WI38 (cell line): ENCODE measurements at regions not wholly inside any gene's neighbourhood (a gene's known extent, or its start where the extent isn't known, plus 50 kb on each side); places are given as distances from the start of the nearest gene placed in this dataset.
"Not testable (repeated sequence)": the region's sequence is repeated elsewhere in the genome, so short reads cannot be mapped to it uniquely, and the experiment has no call there.

ENCODE experiments used
- H3K4me3 ChIP-seq: 2 replicates; pipeline ENCODE4 v1.5.1; 2011; ENCODE audit warnings: low read depth, mild to moderate bottlenecking, control low read depth, low read length
- TF ChIP-seq, protein P1 (sequence below): IDR thresholded peaks from 2 replicates; pipeline ENCODE4 v1.5.1; 2012; ENCODE audit warnings: low read depth, mild to moderate bottlenecking, control low read depth, low read length

DNA sequence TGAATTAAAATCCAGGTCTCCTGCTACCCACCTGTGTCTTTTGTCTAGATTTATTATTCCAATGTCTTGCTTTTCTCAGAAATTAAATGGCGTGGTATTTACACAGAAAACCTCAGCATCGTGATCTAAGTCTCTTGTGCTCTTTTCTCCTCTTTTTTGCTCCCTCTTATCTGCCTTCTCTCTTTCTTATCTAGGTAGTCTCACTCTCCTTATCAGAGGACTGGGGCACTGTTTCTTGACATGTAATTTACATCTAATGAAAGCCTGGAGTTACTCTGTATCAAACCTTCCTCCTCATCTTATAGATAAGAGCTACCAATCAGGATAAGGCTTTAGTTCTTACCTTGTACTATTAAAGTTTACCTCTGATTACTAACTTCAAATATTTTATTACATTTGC, 933.8 kb downstream of the TLE1 start:
- H3K4me3 ChIP-seq: no peak overlapping the region
- TF ChIP-seq, protein P1, sequence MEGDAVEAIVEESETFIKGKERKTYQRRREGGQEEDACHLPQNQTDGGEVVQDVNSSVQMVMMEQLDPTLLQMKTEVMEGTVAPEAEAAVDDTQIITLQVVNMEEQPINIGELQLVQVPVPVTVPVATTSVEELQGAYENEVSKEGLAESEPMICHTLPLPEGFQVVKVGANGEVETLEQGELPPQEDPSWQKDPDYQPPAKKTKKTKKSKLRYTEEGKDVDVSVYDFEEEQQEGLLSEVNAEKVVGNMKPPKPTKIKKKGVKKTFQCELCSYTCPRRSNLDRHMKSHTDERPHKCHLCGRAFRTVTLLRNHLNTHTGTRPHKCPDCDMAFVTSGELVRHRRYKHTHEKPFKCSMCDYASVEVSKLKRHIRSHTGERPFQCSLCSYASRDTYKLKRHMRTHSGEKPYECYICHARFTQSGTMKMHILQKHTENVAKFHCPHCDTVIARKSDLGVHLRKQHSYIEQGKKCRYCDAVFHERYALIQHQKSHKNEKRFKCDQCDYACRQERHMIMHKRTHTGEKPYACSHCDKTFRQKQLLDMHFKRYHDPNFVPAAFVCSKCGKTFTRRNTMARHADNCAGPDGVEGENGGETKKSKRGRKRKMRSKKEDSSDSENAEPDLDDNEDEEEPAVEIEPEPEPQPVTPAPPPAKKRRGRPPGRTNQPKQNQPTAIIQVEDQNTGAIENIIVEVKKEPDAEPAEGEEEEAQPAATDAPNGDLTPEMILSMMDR: no peak

DNA sequence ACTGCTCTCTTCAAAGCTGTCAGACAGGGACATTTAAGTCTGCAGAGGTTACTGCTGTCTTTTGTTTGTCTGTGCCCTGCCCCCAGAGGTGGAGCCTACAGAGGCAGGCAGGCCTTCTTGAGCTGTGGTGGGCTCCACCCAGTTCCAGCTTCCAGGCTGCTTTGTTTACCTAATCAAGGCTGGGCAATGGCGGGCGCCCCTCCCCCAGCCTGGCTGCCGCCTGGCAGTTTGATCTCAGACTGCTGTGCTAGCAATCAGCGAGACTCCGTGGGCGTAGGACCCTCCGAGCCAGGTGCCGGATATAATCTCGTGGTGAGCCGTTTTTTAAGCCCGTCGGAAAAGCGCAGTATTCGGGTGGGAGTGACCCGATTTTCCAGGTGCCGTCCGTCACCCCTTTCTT, 942.3 kb downstream of the TLE1 start:
- not testable (repeated sequence) for H3K4me3 ChIP-seq

DNA sequence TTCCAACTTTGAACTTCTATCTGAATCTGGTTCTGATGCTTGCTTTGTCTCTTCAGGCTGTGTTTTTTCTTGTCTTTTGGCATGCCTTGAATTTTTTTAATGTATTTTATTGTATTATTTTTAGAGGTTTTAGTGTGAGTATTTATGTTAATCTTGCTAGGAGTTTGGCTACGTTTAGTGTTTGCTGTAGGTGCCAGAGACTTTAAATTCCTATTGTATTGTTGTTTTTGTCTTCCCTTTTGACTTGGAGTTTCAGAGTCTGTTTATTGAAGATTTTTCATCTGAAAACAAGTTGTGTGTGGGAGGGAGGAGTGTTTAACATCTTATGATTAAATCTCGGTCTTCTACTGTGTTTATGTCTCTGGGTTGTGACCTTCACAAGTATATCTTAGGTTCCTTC, 956.8 kb downstream of the TLE1 start:
- TF ChIP-seq, protein P1: no peak
- H3K4me3 ChIP-seq: no peak overlapping the region

DNA sequence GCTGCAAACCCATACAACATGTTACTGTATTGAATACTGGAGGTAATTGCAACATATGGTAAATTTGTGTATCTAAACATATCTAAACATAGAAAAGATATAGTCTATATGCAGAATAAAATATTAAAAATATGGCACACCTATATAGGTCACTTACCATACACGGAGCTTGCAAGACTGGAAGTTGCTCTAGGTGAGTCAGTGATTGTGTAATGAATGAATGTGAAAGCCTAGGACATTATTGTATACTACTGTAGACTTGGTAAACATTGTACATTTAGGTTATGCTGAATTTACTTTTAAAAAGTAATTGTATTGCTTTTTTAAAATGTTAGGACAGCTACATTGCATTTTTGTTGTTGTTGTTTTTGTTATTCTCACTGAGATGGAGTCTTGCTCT, 968.8 kb downstream of the TLE1 start:
- TF ChIP-seq, protein P1: no peak

DNA sequence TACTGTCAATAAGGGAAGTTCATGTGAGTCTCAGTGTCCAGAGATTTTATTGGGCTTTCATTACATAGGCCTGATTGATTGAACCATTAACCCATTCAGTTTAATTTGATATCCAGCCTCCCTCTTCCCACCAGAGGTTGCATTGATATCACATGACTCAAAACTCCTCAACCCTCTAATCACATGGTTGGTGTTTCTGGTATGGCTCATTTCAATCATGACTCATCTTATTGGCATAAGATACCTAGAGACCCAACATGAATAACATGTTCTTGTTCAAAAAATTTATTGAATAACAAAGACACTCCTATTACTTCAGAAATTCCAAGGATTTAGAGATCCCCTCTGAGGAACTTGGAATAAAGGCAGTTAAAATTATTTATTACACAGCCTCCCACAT, 982.2 kb downstream of the TLE1 start:
- TF ChIP-seq, protein P1: no peak
- no peak overlapping the region for H3K4me3 ChIP-seq

More for the DNA sequence above, 968.8 kb downstream of the TLE1 start:
- no peak overlapping the region for H3K4me3 ChIP-seq

DNA sequence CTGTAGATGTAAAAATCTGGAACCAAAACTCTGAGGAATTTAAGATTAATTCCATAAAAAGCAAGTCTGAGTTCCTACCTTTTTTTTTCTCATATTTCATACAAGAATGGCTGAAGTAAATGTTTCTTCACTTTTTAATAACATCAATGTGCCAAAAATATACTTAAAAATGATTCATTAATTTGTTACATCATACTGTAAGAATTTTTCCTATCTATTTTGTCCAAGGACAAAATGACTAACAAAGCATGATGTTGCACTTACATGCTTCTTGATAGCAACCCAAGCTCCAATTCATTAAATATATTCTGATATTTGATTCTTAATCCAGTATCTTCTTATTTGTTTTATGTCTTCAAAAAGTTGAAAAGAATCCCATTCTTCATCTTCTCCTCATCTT, 988.3 kb downstream of the TLE1 start:
- H3K4me3 ChIP-seq: no peak overlapping the region
- TF ChIP-seq, protein P1: no peak

DNA sequence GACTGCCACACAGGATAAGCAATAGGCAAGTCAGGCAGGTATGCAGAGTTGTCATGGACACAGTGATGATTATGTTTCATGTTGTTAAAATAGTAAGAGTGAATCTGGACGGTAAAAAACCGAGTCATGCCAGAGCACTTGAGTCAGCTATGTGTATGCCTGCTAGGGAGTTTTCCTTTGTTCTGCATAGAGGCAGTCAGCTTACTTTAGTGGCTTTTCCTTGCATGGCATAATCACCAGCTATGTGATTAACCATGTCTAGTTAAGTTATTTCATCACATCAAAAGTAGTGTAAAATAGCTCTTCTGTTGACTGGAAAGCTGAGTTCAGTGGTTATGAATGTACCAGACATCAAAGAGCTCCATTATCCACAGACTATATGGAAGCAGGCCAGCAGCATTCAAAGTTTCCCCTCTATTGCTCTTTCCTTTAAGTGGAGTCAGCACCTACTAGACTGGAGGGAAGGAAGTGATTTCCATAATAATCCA, 989.8 kb downstream of the TLE1 start:
- H3K4me3 ChIP-seq: no peak overlapping the region
- TF ChIP-seq, protein P1: no peak

DNA sequence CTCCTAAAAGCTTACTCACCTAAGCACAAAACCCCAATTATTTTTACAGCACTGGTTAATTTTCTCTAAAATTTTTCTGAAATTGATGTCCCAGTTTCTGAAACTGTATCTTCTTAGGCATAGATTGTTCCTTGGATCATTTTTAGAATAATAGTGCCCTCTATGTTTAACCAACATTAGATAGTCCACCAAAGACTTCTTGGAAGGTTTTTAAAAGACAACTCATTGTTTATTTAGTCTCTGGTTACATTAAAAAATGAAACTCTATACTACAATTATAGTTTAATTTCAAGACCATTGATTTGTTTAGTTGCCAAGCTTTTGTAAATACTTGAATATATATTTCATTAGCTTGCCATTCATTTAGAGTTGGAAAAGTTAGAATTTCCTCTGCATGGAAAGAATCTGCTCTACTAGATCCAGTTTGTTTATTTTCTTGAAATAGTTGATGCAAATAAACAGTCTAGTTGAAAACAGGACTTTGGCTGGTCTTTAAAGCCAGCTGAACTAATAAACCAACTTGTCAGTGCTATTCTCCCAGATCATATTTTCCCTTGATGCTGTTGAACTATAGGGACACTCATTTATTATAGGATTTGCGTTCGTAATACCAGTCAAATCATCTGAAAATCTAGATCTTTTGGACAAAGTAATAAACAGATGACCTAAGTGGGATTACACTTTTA, 990.5 kb downstream of the TLE1 start:
- TF ChIP-seq, protein P1: no peak
- no peak overlapping the region for H3K4me3 ChIP-seq
